ENCODE measurements at regions not wholly inside any gene's neighbourhood (a gene's known extent, or its start where the extent isn't known, plus 50 kb on each side); places are given as distances from the start of the nearest gene placed in this dataset.
"Not testable (repeated sequence)": the region's sequence is repeated elsewhere in the genome, so short reads cannot be mapped to it uniquely, and the experiment has no call there.

DNA sequence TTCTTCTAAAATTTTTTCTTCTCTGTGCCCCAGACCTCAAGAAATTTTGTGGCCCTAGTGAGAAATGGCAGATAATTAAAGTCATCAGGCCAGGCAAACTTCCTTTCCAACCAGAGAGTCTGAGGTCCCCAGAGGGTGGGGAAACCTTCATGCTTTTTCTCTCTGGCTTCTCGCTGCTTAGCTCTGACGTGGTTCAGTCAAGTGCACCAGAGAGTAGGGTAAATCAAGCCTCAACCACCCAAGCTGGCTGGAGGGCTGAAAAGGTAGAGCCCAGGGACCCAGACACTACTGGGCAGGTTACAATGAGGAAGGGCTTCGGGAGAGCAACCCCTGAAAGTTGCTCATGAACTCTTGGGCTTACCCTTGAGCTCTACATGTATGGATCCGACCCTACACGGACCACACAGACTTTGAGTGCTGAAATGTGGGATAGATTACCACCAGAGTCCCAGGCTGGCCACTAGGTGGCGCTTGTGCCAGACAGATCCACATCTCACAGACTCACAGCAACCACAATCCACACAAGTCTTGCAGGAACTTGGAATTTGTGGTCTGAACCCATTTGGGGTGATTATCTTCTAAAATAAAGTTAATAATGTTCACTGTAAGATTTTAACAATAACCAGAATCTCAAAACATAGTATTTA is 323.5 kb downstream of the KLF13 start:
- TF ChIP-seq POLR2A (IDR thresholded peaks at IDR 0.05): not testable (repeated sequence)
- TF ChIP-seq, protein P1, sequence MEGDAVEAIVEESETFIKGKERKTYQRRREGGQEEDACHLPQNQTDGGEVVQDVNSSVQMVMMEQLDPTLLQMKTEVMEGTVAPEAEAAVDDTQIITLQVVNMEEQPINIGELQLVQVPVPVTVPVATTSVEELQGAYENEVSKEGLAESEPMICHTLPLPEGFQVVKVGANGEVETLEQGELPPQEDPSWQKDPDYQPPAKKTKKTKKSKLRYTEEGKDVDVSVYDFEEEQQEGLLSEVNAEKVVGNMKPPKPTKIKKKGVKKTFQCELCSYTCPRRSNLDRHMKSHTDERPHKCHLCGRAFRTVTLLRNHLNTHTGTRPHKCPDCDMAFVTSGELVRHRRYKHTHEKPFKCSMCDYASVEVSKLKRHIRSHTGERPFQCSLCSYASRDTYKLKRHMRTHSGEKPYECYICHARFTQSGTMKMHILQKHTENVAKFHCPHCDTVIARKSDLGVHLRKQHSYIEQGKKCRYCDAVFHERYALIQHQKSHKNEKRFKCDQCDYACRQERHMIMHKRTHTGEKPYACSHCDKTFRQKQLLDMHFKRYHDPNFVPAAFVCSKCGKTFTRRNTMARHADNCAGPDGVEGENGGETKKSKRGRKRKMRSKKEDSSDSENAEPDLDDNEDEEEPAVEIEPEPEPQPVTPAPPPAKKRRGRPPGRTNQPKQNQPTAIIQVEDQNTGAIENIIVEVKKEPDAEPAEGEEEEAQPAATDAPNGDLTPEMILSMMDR (IDR thresholded peaks at IDR 0.05): peak in 2 of 4 donors; percentile 35 to 41

Data from right lobe of liver (tissue), 4 donors.